Smooth muscle cell (in vitro differentiated cells): ENCODE measurements at regions not wholly inside any gene's neighbourhood (a gene's known extent, or its start where the extent isn't known, plus 50 kb on each side); places are given as distances from the start of the nearest gene placed in this dataset.

Experiments
- DNase-seq: peaks from one replicate; lab custom pipeline; 2025; ENCODE audit not compliant: unreplicated experiment; lab: John Stamatoyannopoulos, UW
- H2AFZ ChIP-seq: fragments of 200-600 bp; sonication (generic); 2 replicates; pipeline ENCODE4 v1.6.0; 2016; ENCODE audit warnings: antibody characterized with exemption, low read depth, mild to moderate bottlenecking
- H3F3A ChIP-seq: fragments of 200-600 bp; sonication (generic); 2 replicates; pipeline ENCODE4 v1.6.0; 2017; ENCODE audit warnings: antibody characterized with exemption, low read depth
- H3K27ac ChIP-seq: fragments of 200-600 bp; sonication (generic); 2 replicates; pipeline ENCODE4 v1.5.1; 2016; ENCODE audit warnings: low read depth, mild to moderate bottlenecking
- H3K27me3 ChIP-seq: fragments of 200-600 bp; sonication (generic); 2 replicates; pipeline ENCODE4 v1.6.1; 2016; ENCODE audit warnings: low read depth, mild to moderate bottlenecking
- H3K36me3 ChIP-seq: fragments of 200-600 bp; sonication (generic); 2 replicates; pipeline ENCODE4 v1.5.1; 2016; ENCODE audit warnings: low read depth
- H3K4me1 ChIP-seq: fragments of 200-600 bp; sonication (generic); 2 replicates; pipeline ENCODE4 v1.5.1; 2016; ENCODE audit warnings: low read depth
- H3K4me2 ChIP-seq: fragments of 200-600 bp; sonication (generic); 2 replicates; pipeline ENCODE4 v1.6.0; 2016; ENCODE audit warnings: mild to moderate bottlenecking
- H3K4me3 ChIP-seq: fragments of 200-600 bp; sonication (generic); 2 replicates; pipeline ENCODE4 v1.5.1; 2016; ENCODE audit warnings: mild to moderate bottlenecking
- H3K79me2 ChIP-seq: fragments of 200-600 bp; sonication (generic); 2 replicates; pipeline ENCODE4 v1.6.0; 2016; ENCODE audit warnings: low read depth, mild to moderate bottlenecking
- H3K9ac ChIP-seq: fragments of 200-600 bp; sonication (generic); 2 replicates; pipeline ENCODE4 v1.6.0; 2016; ENCODE audit warnings: low read depth
- H3K9me3 ChIP-seq: fragments of 200-600 bp; sonication (generic); replicated peaks from 2 replicates; pipeline ENCODE4 v1.5.1; 2016; ENCODE audit warnings: low read depth
- H4K20me1 ChIP-seq: fragments of 200-600 bp; sonication (generic); 2 replicates; pipeline ENCODE4 v1.6.0; 2016; ENCODE audit warnings: low read depth
- CTCF ChIP-seq: fragments of 200-600 bp; sonication (generic); IDR thresholded peaks from 2 replicates; pipeline ENCODE4 v1.5.1; 2017; ENCODE audit warnings: borderline replicate concordance, mild to moderate bottlenecking, antibody characterized with exemption; ENCODE audit not compliant: insufficient read depth, poor library complexity, severe bottlenecking
- WGBS: methylation state at CpG from one replicate; pipeline ENCODE4 v1.1.7; 2016; ENCODE audit warnings: low lambda C conversion rate; 5-methylcytosine and 5-hydroxymethylcytosine counted together

GRCh38 chr3:134093956-134094355 is 64.2 kb upstream of the SLCO2A1 start:
- Histone ChIP-seq H3K4me1 (no peaks in the 10 kb centered on the region), H3K36me3 (no peaks in the 10 kb centered on the region), H3K9me3 (no peaks in the 10 kb centered on the region), H2AFZ (no peak overlapping the region), H4K20me1 (no peaks in the 10 kb centered on the region), H3K9ac (peak overlapping the region; percentile 40), H3K4me2 (no peak overlapping the region), H3F3A (no peaks in the 10 kb centered on the region), H3K27ac (peak overlapping the region; percentile 84), H3K79me2 (no peaks in the 10 kb centered on the region), H3K4me3 (no peak overlapping the region), H3K27me3 (no peaks in the 10 kb centered on the region)
- TF ChIP-seq CTCF, result no peak
- WGBS, result 90% methylated on average over 2 of the region's 2 CpGs
- DNase-seq, result no peak

DNA sequence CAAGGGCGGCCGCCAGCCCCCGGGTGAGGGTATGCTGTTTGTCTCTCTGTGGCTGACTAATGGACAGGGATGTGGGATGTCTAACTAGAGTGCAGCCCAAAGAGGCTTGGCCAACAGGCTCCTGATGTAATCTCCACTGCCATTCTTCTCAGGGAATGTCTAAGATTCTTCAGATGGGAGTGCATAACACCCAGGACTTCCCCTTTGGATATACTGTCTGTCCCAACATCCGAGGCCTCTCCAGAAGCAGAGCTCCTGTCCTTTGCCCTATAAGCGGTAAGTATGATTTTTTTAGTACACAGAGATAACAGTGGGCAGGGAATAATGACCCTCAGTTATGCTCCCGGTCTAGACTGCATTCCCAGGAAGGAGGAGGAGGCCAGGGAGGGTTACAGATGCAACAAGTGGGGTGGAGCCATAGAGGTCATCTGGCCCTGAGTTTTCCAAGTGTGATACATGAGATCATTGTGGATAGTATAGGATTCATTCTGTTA is 62.5 kb upstream of the SLCO2A1 start:
- 35% methylated on average over 6 of the region's 6 CpGs for WGBS
- peak overlapping the region; percentile 20 for H3K4me2 ChIP-seq
- H4K20me1 ChIP-seq, result no peaks in the 10 kb centered on the region
- H2AFZ ChIP-seq, result no peak overlapping the region
- no peaks in the 10 kb centered on the region for H3K4me1 ChIP-seq
- H3K9me3 ChIP-seq, result no peaks in the 10 kb centered on the region
- H3K9ac ChIP-seq, result no peak overlapping the region
- H3K36me3 ChIP-seq, result no peaks in the 10 kb centered on the region
- no peaks in the 10 kb centered on the region for H3K79me2 ChIP-seq
- no peaks in the 10 kb centered on the region for H3F3A ChIP-seq
- no peak for DNase-seq
- peak overlapping the region; percentile 84 for H3K27ac ChIP-seq
- no peaks in the 10 kb centered on the region for H3K27me3 ChIP-seq
- H3K4me3 ChIP-seq, result no peak overlapping the region
- TF ChIP-seq CTCF, result no peak

DNA sequence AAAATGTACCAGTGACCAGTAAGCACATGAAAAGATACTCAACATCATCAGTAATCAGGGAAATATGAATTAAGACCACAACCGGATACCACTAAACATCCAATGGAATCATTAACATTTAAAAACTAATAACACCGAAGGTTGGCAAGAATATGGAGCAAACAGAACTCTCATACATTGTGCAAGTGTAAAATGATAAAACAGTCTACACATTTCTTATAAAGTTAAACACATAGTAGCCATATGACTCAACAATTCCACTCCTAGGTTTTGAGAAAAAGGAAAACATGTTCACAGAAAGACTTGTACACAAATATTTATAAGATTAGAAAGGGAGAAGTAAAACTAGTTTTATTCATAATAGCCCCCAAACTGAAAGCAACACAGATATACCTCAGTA is 60.3 kb upstream of the SLCO2A1 start:
- WGBS, result 85% methylated on average over 2 of the region's 2 CpGs
- Histone ChIP-seq H2AFZ (no peak overlapping the region), H3K4me3 (no peak overlapping the region), H3K79me2 (no peaks in the 10 kb centered on the region), H3K36me3 (no peaks in the 10 kb centered on the region), H4K20me1 (no peaks in the 10 kb centered on the region), H3K27me3 (no peaks in the 10 kb centered on the region), H3K4me2 (peak overlapping the region; percentile 1), H3K9me3 (no peaks in the 10 kb centered on the region), H3F3A (no peaks in the 10 kb centered on the region), H3K9ac (peak overlapping the region; percentile 15), H3K27ac (peak overlapping the region; percentile 80), H3K4me1 (no peaks in the 10 kb centered on the region)
- no peak for DNase-seq
- TF ChIP-seq CTCF, result no peak
